ENCODE measurements at regions not wholly inside any gene's neighbourhood (a gene's known extent, or its start where the extent isn't known, plus 50 kb on each side); places are given as distances from the start of the nearest gene placed in this dataset.

DNA sequence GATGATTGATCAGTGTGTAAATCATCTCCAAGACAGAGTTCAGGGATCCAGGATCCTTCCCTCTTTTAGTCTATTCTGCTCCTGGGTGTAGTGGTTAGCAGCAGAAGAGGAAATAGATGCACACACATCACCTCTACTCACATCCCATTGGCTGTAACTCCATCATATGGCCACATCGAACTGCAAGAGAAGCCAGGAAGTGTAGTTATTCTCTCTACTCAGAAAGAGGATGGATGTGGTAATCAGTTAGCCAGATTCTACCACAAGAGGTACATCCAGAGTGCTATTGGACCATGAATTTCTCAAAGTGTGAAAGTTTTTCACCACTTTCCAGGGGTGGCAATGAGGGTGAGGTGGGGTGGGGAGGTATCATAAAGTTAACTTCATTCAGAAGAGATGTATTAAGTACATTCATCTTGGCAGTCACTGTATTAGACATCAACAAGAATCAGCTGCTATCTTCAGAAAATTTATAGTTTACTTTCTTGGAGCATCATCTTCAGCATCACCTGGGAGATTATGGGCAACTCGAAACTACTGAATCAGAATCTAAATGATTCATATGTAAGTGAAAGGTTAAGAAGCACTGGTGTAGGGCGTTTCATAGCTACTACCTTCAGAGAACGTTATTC lies 60.6 kb upstream of the GAP43 start:
- ATAC-seq (peak in 1 of 2 donors; percentile 87), DNase-seq (ENCODE audit: low spot score) (no peak)
- no peaks in the 10 kb centered on the region for H3K9me3 Mint-ChIP-seq
- H3K36me3 Mint-ChIP-seq = no peaks in the 10 kb centered on the region
- peak overlapping the region; percentile 48 for H3K4me3 Mint-ChIP-seq
- H3K27me3 Mint-ChIP-seq = peaks cover 6 to 18% of the 10 kb centered on the region in 2 donors
- H3K4me1 Mint-ChIP-seq (ENCODE audit: low read depth in 2 of 2) = peaks cover 0 to 5% of the 10 kb centered on the region in 2 donors
- peak overlapping the region in 1 of 2 donors; percentile 11 for H3K27ac Mint-ChIP-seq

DNA sequence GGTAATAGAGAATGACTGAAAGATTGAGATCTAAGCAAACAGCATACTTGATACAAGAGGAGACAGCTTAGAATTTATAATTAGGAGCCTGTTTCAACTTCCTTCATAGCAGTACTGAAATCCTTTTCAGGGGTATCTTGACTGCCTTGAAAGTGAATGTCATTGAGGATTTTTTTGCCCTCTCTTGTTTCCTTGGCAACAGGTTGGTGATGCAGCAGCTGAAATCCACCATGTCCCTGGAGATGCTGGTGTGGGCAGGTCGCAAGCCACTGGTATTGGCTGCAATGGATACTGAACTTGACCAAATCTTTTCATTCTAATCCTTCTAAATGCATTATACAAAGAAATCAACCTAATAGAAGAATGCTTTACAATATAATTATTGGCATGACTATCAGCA lies 59.3 kb upstream of the GAP43 start:
- Mint-ChIP-seq H3K9me3 (no peaks in the 10 kb centered on the region), H3K4me1 (ENCODE audit: low read depth in 2 of 2) (peaks cover 0 to 5% of the 10 kb centered on the region in 2 donors), H3K27ac (no peak overlapping the region), H3K27me3 (peaks cover 6 to 19% of the 10 kb centered on the region in 2 donors), H3K36me3 (no peaks in the 10 kb centered on the region), H3K4me3 (no peak overlapping the region)
- ATAC-seq (no peak), DNase-seq (ENCODE audit: low spot score) (no peak)

DNA sequence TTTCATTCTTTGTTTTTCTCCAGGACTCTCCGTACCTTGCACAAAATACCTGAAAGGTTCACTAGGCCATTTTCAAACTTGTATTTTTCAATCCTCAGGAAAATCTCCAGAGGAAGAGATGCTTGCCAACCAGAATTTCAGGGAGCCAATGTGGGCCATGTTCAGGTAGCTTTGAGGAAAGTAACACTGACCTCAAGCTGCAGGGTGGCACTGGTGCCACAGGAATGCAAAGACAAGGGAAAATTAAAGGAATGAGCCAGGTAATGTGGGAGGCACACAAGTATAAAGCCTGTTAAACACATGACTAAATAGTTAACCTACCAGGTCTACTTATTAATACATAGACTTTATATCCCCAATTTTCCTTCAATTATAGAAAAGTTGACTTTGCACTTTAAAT lies 51.9 kb upstream of the GAP43 start:
- H3K36me3 Mint-ChIP-seq = no peaks in the 10 kb centered on the region
- H3K9me3 Mint-ChIP-seq = no peaks in the 10 kb centered on the region
- DNase-seq (ENCODE audit: low spot score) = no peak
- no peak for ATAC-seq
- H3K4me1 Mint-ChIP-seq (ENCODE audit: low read depth in 2 of 2) = no peaks in the 10 kb centered on the region
- no peak overlapping the region for H3K4me3 Mint-ChIP-seq
- peaks cover 7 to 29% of the 10 kb centered on the region in 2 donors for H3K27me3 Mint-ChIP-seq
- H3K27ac Mint-ChIP-seq = no peak overlapping the region

Measured in natural killer cell treated with Interleukin-12 subunit alpha and Interleukin-12 subunit beta and Interleukin-15 and Interleukin-18, amount 100 ng/mL, for 72 hours (primary cell).